CD4-positive, CD25-positive, alpha-beta regulatory T cell (primary cell): ENCODE measurements at regions not wholly inside any gene's neighbourhood (a gene's known extent, or its start where the extent isn't known, plus 50 kb on each side); places are given as distances from the start of the nearest gene placed in this dataset.
"Not testable (repeated sequence)": the region's sequence is repeated elsewhere in the genome, so short reads cannot be mapped to it uniquely, and the experiment has no call there.

Source experiments
- ATAC-seq, 2 donors: fragments of 150-1000 bp; cut with Tn5 transposase; one replicate each; pipeline ENCODE4 v1.10.0; 2021; ENCODE audit warnings: low read depth in 2 of 2, moderate number of reproducible peaks in 2 of 2, moderate library complexity in 1 of 2
- DNase-seq, 3 donors: peaks; one replicate each; pipeline versions ENCODE4 v3.0.0 to v3.0.0-alpha.2; 2012 to 2022; ENCODE audit warnings: mixed read lengths in 1 of 3
- H3K27ac ChIP-seq: one replicate; pipeline ENCODE4 v1.7.0; 2013; ENCODE audit warnings: mild to moderate bottlenecking, low read length; ENCODE audit not compliant: insufficient read depth, poor library complexity, severe bottlenecking
- H3K27me3 ChIP-seq: one replicate; pipeline ENCODE4 v1.7.0; 2013; ENCODE audit warnings: low read length; ENCODE audit not compliant: control insufficient read depth, insufficient read depth
- H3K36me3 ChIP-seq: one replicate; pipeline ENCODE4 v1.7.0; 2013; ENCODE audit warnings: mild to moderate bottlenecking, low read length, moderate library complexity; ENCODE audit not compliant: control insufficient read depth, insufficient read depth
- H3K4me1 ChIP-seq: 2 replicates; pipeline ENCODE4 v1.7.0; 2013; ENCODE audit warnings: mild to moderate bottlenecking, low read length; ENCODE audit not compliant: insufficient read depth, control insufficient read depth, poor library complexity, severe bottlenecking
- H3K4me3 ChIP-seq: one replicate; pipeline ENCODE4 v1.7.0; 2013; ENCODE audit warnings: low read depth, mild to moderate bottlenecking, low read length, moderate library complexity
- H3K9me3 ChIP-seq, 2 experiments: 1 replicate in 1 of 2; 2 replicates in 1 of 2; pipeline ENCODE4 v1.7.0; 2013; ENCODE audit warnings: low read length in 2 of 2, mild to moderate bottlenecking in 1 of 2, moderate library complexity in 1 of 2; ENCODE audit not compliant: control insufficient read depth in 2 of 2
- H3K27ac Mint-ChIP-seq, 3 donors: one replicate each; pipeline ENCODE4 v1.8.0; 2020 to 2022; ENCODE audit warnings: mild to moderate bottlenecking in 3 of 3, mixed read lengths in 3 of 3, moderate library complexity in 2 of 3
- H3K27me3 Mint-ChIP-seq: one replicate; pipeline ENCODE4 v1.8.0; 2022; ENCODE audit warnings: mild to moderate bottlenecking, mixed read lengths
- H3K36me3 Mint-ChIP-seq: one replicate; pipeline ENCODE4 v1.8.0; 2020; ENCODE audit warnings: mixed read lengths
- H3K4me1 Mint-ChIP-seq, 4 donors: one replicate each; pipeline ENCODE4 v1.8.0; 2020 to 2022; ENCODE audit warnings: mixed read lengths in 4 of 4, mild to moderate bottlenecking in 1 of 4
- H3K4me3 Mint-ChIP-seq, 4 donors: one replicate each; pipeline ENCODE4 v1.8.0; 2020 to 2022; ENCODE audit warnings: mild to moderate bottlenecking in 4 of 4, mixed read lengths in 4 of 4, moderate library complexity in 3 of 4
- H3K9me3 Mint-ChIP-seq, 7 donors: one replicate each; pipeline ENCODE4 v1.8.0; 2020 to 2022; ENCODE audit warnings: mixed read lengths in 7 of 7, mild to moderate bottlenecking in 3 of 7, moderate library complexity in 2 of 7

GRCh38 chr1:199095628-199096027 lies 456.8 kb downstream of the PTPRC start:
- H3K27me3 Mint-ChIP-seq, H3K36me3 ChIP-seq, ATAC-seq, H3K36me3 Mint-ChIP-seq, H3K27me3 ChIP-seq, H3K4me3 Mint-ChIP-seq, DNase-seq, H3K4me1 ChIP-seq, H3K4me1 Mint-ChIP-seq, H3K9me3 Mint-ChIP-seq, H3K27ac ChIP-seq, H3K4me3 ChIP-seq, H3K9me3 ChIP-seq: not testable (repeated sequence)
- peak overlapping the region in 1 of 3 donors; percentile 9 for H3K27ac Mint-ChIP-seq

GRCh38 chr1:199096591-199096990 lies 457.8 kb downstream of the PTPRC start:
- Mint-ChIP-seq H3K4me3 (no peak overlapping the region), H3K27me3 (no peaks in the 10 kb centered on the region), H3K4me1 (peaks cover 0 to 5% (median 0%) of the 10 kb centered on the region in 4 donors), H3K9me3 (peaks cover 0 to 4% (median 2%) of the 10 kb centered on the region in 7 donors), H3K27ac (no peak overlapping the region), H3K36me3 (no peaks in the 10 kb centered on the region)
- Histone ChIP-seq H3K4me3 (no peak overlapping the region), H3K9me3 (no peaks in the 10 kb centered on the region), H3K4me1 (no peaks in the 10 kb centered on the region), H3K27me3 (no peaks in the 10 kb centered on the region), H3K36me3 (no peaks in the 10 kb centered on the region), H3K27ac (no peak overlapping the region)
- DNase-seq = no peak
- ATAC-seq = no peak

GRCh38 chr1:199098468-199098867 lies 459.6 kb downstream of the PTPRC start:
- Mint-ChIP-seq H3K9me3 (peaks cover 0 to 4% (median 2%) of the 10 kb centered on the region in 7 donors), H3K27ac (no peak overlapping the region), H3K27me3 (no peaks in the 10 kb centered on the region), H3K4me3 (no peak overlapping the region), H3K36me3 (no peaks in the 10 kb centered on the region), H3K4me1 (peaks cover 3 to 11% (median 4%) of the 10 kb centered on the region in 4 donors)
- no peak for DNase-seq
- no peaks in the 10 kb centered on the region for H3K4me1 ChIP-seq
- H3K27ac ChIP-seq = no peak overlapping the region
- ATAC-seq = no peak
- no peaks in the 10 kb centered on the region for H3K27me3 ChIP-seq
- no peaks in the 10 kb centered on the region for H3K9me3 ChIP-seq
- no peaks in the 10 kb centered on the region for H3K36me3 ChIP-seq
- no peak overlapping the region for H3K4me3 ChIP-seq

- ATAC-seq = no peak
- Mint-ChIP-seq H3K4me1 (peaks cover 3 to 11% (median 6%) of the 10 kb centered on the region in 4 donors), H3K36me3 (no peaks in the 10 kb centered on the region), H3K9me3 (peaks cover 2 to 8% (median 4%) of the 10 kb centered on the region in 7 donors), H3K27me3 (no peaks in the 10 kb centered on the region), H3K4me3 (peak overlapping the region in 1 of 4 donors; percentile 7), H3K27ac (no peak overlapping the region)
- Histone ChIP-seq H3K4me1 (no peaks in the 10 kb centered on the region), H3K27me3 (no peaks in the 10 kb centered on the region), H3K9me3 (peaks cover 0 to 3% of the 10 kb centered on the region in 2 experiments), H3K4me3 (no peak overlapping the region), H3K36me3 (no peaks in the 10 kb centered on the region), H3K27ac (no peak overlapping the region)
- DNase-seq = no peak
These were observed 462.3 kb downstream of the PTPRC start for GRCh38 chr1:199101139-199101538.

- H3K36me3 Mint-ChIP-seq = no peaks in the 10 kb centered on the region
- Histone ChIP-seq H3K4me1 (no peaks in the 10 kb centered on the region), H3K9me3 (peaks cover 0 to 5% of the 10 kb centered on the region in 2 experiments), H3K27me3 (no peaks in the 10 kb centered on the region), H3K4me3 (no peak overlapping the region), H3K27ac (no peak overlapping the region), H3K36me3 (no peaks in the 10 kb centered on the region)
- DNase-seq (no peak), ATAC-seq (no peak)
- H3K27me3 Mint-ChIP-seq = no peaks in the 10 kb centered on the region
- no peak overlapping the region for H3K27ac Mint-ChIP-seq
- H3K4me3 Mint-ChIP-seq = no peak overlapping the region
- peaks cover 3 to 11% (median 6%) of the 10 kb centered on the region in 4 donors for H3K4me1 Mint-ChIP-seq
- peaks cover 2 to 13% (median 6%) of the 10 kb centered on the region in 7 donors for H3K9me3 Mint-ChIP-seq
These were observed 462.8 kb downstream of the PTPRC start for GRCh38 chr1:199101635-199102034.

- Mint-ChIP-seq H3K27ac (no peak overlapping the region), H3K36me3 (no peaks in the 10 kb centered on the region), H3K4me3 (no peak overlapping the region), H3K9me3 (peaks cover 2 to 16% (median 5%) of the 10 kb centered on the region in 7 donors), H3K27me3 (no peaks in the 10 kb centered on the region), H3K4me1 (peaks cover 3 to 11% (median 6%) of the 10 kb centered on the region in 4 donors)
- Histone ChIP-seq H3K4me3 (no peak overlapping the region), H3K4me1 (no peaks in the 10 kb centered on the region), H3K9me3 (peaks cover 0 to 5% of the 10 kb centered on the region in 2 experiments), H3K27me3 (no peaks in the 10 kb centered on the region), H3K27ac (no peak overlapping the region), H3K36me3 (no peaks in the 10 kb centered on the region)
- DNase-seq = peak in 1 of 3 donors; percentile 27
- peak in 1 of 2 donors; percentile 12 for ATAC-seq
These were observed 463.4 kb downstream of the PTPRC start for GRCh38 chr1:199102239-199102638.

GRCh38 chr1:199109160-199109559 lies 470.3 kb downstream of the PTPRC start:
- no peaks in the 10 kb centered on the region for H3K27me3 Mint-ChIP-seq
- Histone ChIP-seq H3K36me3 (no peaks in the 10 kb centered on the region), H3K4me3 (no peak overlapping the region), H3K27ac (no peak overlapping the region), H3K4me1 (no peaks in the 10 kb centered on the region), H3K27me3 (no peaks in the 10 kb centered on the region), H3K9me3 (peaks cover 0 to 5% of the 10 kb centered on the region in 2 experiments)
- no peaks in the 10 kb centered on the region for H3K36me3 Mint-ChIP-seq
- peaks cover 0 to 5% (median 0%) of the 10 kb centered on the region in 4 donors for H3K4me1 Mint-ChIP-seq
- no peak overlapping the region for H3K27ac Mint-ChIP-seq
- H3K9me3 Mint-ChIP-seq = peaks cover 2 to 19% (median 8%) of the 10 kb centered on the region in 7 donors
- DNase-seq (no peak), ATAC-seq (no peak)
- no peak overlapping the region for H3K4me3 Mint-ChIP-seq

- ATAC-seq = no peak
- Mint-ChIP-seq H3K4me3 (no peak overlapping the region), H3K36me3 (no peaks in the 10 kb centered on the region), H3K4me1 (no peaks in the 10 kb centered on the region), H3K27me3 (no peaks in the 10 kb centered on the region), H3K27ac (no peak overlapping the region), H3K9me3 (peaks cover 0 to 5% (median 3%) of the 10 kb centered on the region in 7 donors)
- Histone ChIP-seq H3K27me3 (no peaks in the 10 kb centered on the region), H3K4me1 (no peaks in the 10 kb centered on the region), H3K36me3 (no peaks in the 10 kb centered on the region), H3K9me3 (no peaks in the 10 kb centered on the region), H3K4me3 (no peak overlapping the region), H3K27ac (no peak overlapping the region)
- no peak for DNase-seq
These were observed 473.5 kb downstream of the PTPRC start for GRCh38 chr1:199112365-199112764.
